ENCODE measurements at regions not wholly inside any gene's neighbourhood (a gene's known extent, or its start where the extent isn't known, plus 50 kb on each side); places are given as distances from the start of the nearest gene placed in this dataset.

DNA sequence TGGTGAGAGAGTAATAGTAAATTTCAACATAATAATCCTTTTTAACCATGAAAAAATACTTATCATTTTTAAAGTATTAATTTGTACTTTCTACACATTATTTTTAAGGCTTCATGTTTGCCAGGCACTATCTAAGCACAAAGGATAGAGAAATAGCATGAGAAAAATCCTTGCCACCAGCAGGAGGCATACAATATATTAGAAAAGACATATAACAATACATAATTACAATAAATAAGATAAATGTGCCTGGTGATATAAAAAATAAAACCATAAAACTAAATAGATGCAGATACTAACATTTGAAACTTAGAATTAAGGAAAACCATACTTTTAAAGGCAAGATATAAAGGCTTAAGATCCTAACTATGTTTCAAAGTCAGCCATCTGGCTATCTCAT, 1256.4 kb downstream of the DIAPH3 start:
- no peaks in the 10 kb centered on the region for H3K27me3 Mint-ChIP-seq (ENCODE audit: low read depth)
- no peaks in the 10 kb centered on the region for H3K4me1 Mint-ChIP-seq
- no peaks in the 10 kb centered on the region for H3K36me3 Mint-ChIP-seq (ENCODE audit: low read depth)
- H3K9me3 Mint-ChIP-seq: no peaks in the 10 kb centered on the region
- no peak for DNase-seq (ENCODE audit: low read depth, low spot score)
- TF ChIP-seq CTCF (conservative IDR thresholded peaks at IDR 0.05): peak; percentile 36
- no peak overlapping the region for H3K27ac Mint-ChIP-seq (ENCODE audit: unreplicated experiment)
- H3K4me3 Mint-ChIP-seq: no peak overlapping the region

GRCh38 chr13:58908019-58908679, 1255.6 kb downstream of the DIAPH3 start:
- no peaks in the 10 kb centered on the region for H3K9me3 Mint-ChIP-seq
- H3K36me3 Mint-ChIP-seq (ENCODE audit: low read depth): no peaks in the 10 kb centered on the region
- H3K4me1 Mint-ChIP-seq: no peaks in the 10 kb centered on the region
- DNase-seq (ENCODE audit: low read depth, low spot score): no peak
- TF ChIP-seq CTCF (conservative IDR thresholded peaks at IDR 0.05): no peak
- H3K4me3 Mint-ChIP-seq: no peak overlapping the region
- no peak overlapping the region for H3K27ac Mint-ChIP-seq (ENCODE audit: unreplicated experiment)
- H3K27me3 Mint-ChIP-seq (ENCODE audit: low read depth): no peaks in the 10 kb centered on the region

- Mint-ChIP-seq H3K27me3 (ENCODE audit: low read depth) (no peaks in the 10 kb centered on the region), H3K4me1 (peaks cover 5% of the 10 kb centered on the region), H3K36me3 (ENCODE audit: low read depth) (no peaks in the 10 kb centered on the region), H3K9me3 (peaks cover 14% of the 10 kb centered on the region), H3K4me3 (no peak overlapping the region), H3K27ac (ENCODE audit: unreplicated experiment) (no peak overlapping the region)
- no peak for TF ChIP-seq CTCF (conservative IDR thresholded peaks at IDR 0.05)
- DNase-seq (ENCODE audit: low read depth, low spot score): no peak
These were observed 1244.2 kb downstream of the DIAPH3 start for GRCh38 chr13:58919551-58919950.

DNA sequence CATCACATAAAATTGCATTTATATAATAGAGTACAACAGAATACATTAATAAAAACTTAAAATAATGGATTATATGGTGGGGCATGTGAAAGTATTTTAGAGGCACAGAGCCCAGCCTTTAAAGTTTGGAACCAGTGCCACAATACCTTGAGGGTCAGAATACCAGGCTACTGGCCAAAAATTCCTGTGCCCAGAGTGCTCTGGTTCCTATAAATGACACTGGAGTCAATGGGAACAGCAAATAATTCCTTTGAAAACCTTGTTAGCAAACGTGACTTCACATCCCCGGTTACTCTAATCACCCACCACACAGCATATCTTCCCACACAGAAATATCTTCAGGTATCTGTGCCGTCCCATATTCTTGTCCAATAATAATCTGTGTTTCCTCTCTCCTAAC, 1242.6 kb downstream of the DIAPH3 start:
- no peaks in the 10 kb centered on the region for H3K36me3 Mint-ChIP-seq (ENCODE audit: low read depth)
- H3K27ac Mint-ChIP-seq (ENCODE audit: unreplicated experiment): no peak overlapping the region

DNA sequence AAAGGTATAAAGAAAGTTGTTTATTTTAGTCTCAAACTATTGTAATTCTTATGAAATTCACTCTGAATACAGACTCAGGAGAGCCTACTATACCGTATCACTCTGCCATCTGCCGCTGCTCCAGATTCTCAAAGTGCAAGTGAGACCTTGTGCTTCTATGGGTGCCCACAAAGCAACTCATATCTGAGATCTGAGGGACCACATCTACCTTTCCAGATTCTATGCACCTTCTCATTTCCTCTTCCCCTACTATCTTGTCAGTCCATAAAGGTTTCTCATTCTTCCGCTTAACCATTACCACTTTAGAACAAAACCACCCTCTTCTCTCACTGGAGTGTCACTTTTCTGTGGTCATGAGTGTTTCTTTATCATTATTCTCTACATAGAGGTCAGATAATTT, 1236.9 kb downstream of the DIAPH3 start:
- Mint-ChIP-seq H3K27me3 (ENCODE audit: low read depth) (no peaks in the 10 kb centered on the region), H3K36me3 (ENCODE audit: low read depth) (no peaks in the 10 kb centered on the region), H3K27ac (ENCODE audit: unreplicated experiment) (no peak overlapping the region), H3K4me1 (no peaks in the 10 kb centered on the region), H3K9me3 (peaks cover 8% of the 10 kb centered on the region), H3K4me3 (no peak overlapping the region)
- no peak for DNase-seq (ENCODE audit: low read depth, low spot score)
- TF ChIP-seq CTCF (conservative IDR thresholded peaks at IDR 0.05): no peak

More for the DNA sequence above, 1242.6 kb downstream of the DIAPH3 start:
- no peak for DNase-seq (ENCODE audit: low read depth, low spot score)
- peaks cover 5% of the 10 kb centered on the region for H3K4me1 Mint-ChIP-seq
- no peak overlapping the region for H3K4me3 Mint-ChIP-seq
- no peak for TF ChIP-seq CTCF (conservative IDR thresholded peaks at IDR 0.05)
- no peaks in the 10 kb centered on the region for H3K27me3 Mint-ChIP-seq (ENCODE audit: low read depth)
- peaks cover 8% of the 10 kb centered on the region for H3K9me3 Mint-ChIP-seq
